ENCODE measurements at regions not wholly inside any gene's neighbourhood (a gene's known extent, or its start where the extent isn't known, plus 50 kb on each side); places are given as distances from the start of the nearest gene placed in this dataset.

DNA sequence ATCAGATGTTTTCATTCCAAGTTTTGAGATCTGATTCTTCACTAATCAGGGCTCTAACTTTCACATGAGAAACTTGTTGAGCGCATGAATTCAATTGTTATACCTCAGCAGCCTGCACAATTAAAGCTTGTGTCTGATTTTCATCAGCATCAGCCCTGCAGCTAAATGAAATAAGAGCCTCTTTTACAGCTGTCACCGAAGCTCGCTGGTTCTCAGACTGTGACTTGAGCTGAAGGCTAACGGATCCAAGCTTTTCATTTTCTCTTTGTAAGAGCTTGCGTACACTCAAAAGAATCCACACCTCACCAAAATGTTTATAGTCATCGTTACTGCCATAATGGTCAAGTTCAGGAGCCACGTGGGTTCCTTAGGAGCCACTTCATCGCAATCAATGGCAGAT, 65.5 kb upstream of the BEGAIN start:
- no peak overlapping the region for H3K4me3 ChIP-seq (ENCODE audit: low read depth, low read length)
- TF ChIP-seq, protein P1, sequence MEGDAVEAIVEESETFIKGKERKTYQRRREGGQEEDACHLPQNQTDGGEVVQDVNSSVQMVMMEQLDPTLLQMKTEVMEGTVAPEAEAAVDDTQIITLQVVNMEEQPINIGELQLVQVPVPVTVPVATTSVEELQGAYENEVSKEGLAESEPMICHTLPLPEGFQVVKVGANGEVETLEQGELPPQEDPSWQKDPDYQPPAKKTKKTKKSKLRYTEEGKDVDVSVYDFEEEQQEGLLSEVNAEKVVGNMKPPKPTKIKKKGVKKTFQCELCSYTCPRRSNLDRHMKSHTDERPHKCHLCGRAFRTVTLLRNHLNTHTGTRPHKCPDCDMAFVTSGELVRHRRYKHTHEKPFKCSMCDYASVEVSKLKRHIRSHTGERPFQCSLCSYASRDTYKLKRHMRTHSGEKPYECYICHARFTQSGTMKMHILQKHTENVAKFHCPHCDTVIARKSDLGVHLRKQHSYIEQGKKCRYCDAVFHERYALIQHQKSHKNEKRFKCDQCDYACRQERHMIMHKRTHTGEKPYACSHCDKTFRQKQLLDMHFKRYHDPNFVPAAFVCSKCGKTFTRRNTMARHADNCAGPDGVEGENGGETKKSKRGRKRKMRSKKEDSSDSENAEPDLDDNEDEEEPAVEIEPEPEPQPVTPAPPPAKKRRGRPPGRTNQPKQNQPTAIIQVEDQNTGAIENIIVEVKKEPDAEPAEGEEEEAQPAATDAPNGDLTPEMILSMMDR (IDR thresholded peaks at IDR 0.05; ENCODE audit: low read depth, low read length, missing control alignments), result no peak
- DNase-seq (ENCODE audit: low read depth), result no peak
- in situ Hi-C loops (cut with HindIII; ENCODE audit: low sequenced_read_pairs), result loop anchor here (10.0 kb wide), 1 partner anchor 248 kb away; no protein-coding TSS in a partner anchor

DNA sequence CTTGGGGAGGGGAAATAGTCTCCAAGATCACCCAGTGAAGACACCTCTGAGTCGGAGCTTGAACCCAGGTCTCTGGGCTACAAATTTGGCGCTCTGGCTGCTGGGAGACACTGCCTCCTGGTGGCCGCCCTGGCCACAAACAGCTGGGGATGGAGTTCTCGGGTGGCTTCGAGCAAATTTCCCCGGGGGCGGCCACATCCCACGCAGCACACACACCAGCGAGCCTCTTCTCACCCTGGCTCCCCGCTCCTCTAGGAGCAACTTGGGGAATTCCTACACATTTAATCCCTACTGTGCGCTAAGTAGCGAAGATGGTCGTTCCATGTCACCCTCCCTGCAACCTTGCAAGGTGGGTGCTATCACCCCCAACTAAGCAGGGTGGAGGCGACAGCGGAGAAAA, 66.2 kb upstream of the BEGAIN start:
- in situ Hi-C loops (cut with HindIII; ENCODE audit: low sequenced_read_pairs), result loop anchor here (10.0 kb wide), 1 partner anchor 249 kb away; no protein-coding TSS in a partner anchor
- TF ChIP-seq, protein P1 (IDR thresholded peaks at IDR 0.05; ENCODE audit: low read depth, low read length, missing control alignments), result peak; percentile 20
- H3K4me3 ChIP-seq (ENCODE audit: low read depth, low read length), result no peak overlapping the region
- DNase-seq (ENCODE audit: low read depth), result no peak

DNA sequence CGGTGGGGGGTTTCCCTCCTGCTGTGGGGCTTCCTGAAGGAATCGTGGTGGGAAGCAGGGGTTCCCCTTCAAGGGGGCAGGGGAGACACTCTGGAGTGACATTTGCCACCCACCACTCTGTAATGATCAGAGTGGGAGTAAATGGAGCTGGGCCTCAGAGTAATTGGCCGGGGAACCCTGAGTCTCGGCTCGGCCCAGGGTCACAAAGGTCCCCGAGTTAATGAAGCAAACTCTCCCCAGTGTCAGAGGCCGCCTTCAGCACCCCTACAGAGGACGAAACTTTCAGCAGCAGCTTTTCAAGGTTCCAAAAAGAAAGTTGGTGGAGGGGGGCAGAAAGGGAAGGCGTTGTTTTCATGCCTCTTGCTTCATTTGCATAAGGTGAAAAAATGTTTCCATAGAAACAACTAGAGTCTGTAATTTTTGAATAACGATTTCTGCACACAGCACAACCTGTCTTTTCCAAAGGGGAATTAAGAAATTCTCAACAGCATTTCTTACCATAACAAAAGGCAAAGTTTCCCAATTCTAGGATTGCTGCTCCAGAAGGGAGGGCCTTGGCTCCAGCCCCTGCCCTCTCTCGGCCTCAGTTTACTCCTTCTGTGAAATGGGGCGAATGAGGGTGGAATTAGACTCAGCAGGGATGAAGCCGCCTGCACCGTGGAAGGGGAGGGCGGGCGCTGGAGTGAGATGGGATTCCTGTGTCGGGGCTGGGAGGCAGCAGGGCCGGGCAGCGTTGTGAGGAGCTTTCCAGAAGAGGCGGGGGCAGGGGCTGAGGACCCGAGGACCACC, 67.0 kb upstream of the BEGAIN start:
- H3K4me3 ChIP-seq (ENCODE audit: low read depth, low read length), result no peak overlapping the region
- DNase-seq (ENCODE audit: low read depth), result no peak
- in situ Hi-C loops (cut with HindIII; ENCODE audit: low sequenced_read_pairs), result loop anchor here (10.0 kb wide), 1 partner anchor 249 kb away; no protein-coding TSS in a partner anchor
- TF ChIP-seq, protein P1 (IDR thresholded peaks at IDR 0.05; ENCODE audit: low read depth, low read length, missing control alignments), result no peak

DNA sequence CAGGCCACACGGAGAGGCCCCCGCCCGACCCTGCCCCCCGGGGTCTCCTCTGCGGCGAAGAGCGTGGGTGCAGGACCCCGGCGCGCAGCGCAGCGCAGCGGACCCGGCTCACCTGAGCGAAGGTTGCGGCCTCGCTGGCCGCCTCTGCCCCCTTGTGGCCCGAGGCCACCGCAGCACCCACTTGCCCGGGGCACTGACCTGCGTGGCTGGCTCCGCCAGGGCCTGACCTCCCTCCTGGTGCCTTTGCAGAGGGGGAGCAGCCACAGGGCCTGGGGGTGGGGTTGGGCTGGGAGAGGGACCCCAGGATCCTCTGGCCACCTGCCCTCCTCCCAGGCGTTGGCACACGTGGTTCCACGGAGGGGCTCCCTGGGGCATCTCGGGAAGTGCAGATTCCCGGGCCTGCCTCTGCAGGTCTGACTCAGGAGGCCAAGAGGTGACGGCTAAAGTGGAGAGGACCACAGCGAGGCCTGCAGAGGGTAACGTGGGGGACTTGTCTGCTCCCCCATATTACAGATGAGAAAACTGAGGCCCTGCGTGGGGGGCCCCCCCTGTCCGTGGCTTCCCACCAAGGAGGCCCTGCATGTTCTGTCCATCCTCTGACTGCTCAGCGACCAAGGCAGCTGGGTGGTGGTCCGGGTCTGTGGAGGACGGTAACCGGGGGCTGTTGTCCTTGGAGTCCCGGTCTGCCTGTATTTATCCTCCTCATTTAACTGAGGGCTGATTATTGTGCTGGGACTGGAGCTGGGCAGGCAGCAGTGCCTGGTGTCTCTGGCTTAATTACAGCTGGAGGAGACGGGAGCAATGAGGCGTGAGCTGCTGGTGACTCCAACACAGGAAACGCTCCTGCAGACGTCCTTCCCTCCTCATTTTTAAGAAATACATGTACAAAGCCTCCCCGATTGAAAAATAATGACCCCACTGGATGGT, 67.9 kb upstream of the BEGAIN start:
- in situ Hi-C loops (cut with HindIII; ENCODE audit: low sequenced_read_pairs), result loop anchor here (10.0 kb wide), 1 partner anchor 250 kb away; no protein-coding TSS in a partner anchor
- no peak for DNase-seq (ENCODE audit: low read depth)
- H3K4me3 ChIP-seq (ENCODE audit: low read depth, low read length), result no peak overlapping the region
- TF ChIP-seq, protein P1 (IDR thresholded peaks at IDR 0.05; ENCODE audit: low read depth, low read length, missing control alignments), result peak; percentile 61

DNA sequence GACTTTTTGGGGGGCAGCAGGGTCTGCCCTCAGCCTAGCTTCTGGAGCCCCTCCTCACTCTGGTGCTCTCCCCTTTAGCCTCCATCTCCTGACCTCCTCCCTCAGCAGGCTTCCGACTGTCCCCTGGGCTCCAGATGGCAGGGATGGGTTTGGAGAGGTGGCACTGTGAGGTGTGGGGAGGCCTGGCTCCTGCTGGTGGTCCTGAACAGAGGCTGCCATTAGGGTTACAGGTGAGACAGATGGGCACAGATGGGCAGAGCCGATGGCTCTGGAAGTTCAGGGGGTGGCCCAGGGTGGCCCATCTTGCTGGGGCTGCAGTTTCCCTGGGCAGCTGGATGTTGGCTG, 68.5 kb upstream of the BEGAIN start:
- DNase-seq (ENCODE audit: low read depth), result no peak
- in situ Hi-C loops (cut with HindIII; ENCODE audit: low sequenced_read_pairs), result loop anchor here (10.0 kb wide), 1 partner anchor 251 kb away; no protein-coding TSS in a partner anchor
- TF ChIP-seq, protein P1 (IDR thresholded peaks at IDR 0.05; ENCODE audit: low read depth, low read length, missing control alignments), result no peak
- no peak overlapping the region for H3K4me3 ChIP-seq (ENCODE audit: low read depth, low read length)

DNA sequence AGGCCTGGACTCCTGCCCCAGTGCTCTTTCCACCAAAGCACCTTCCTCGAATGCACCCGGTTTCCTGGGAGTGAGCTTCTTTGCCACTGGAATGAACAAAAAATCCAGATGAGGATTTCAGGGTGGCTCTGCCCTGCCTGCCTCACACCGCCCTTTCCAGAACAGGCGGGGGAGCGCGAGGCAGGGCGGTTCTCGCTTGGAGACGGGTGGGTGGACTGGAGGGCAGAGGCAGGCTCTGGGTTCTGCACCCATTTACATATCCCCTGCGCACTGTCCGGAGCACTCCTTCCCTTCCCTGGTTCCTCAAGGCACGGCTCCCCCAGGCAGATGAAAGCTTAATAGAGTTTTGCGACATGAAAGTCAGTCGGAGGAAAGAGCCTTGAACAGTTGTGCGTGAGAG, 69.7 kb upstream of the DLK1 start:
- DNase-seq (ENCODE audit: low read depth), result no peak
- in situ Hi-C loops (cut with HindIII; ENCODE audit: low sequenced_read_pairs), result loop anchor here (10.0 kb wide), 1 partner anchor 252 kb away; no protein-coding TSS in a partner anchor
- no peak overlapping the region for H3K4me3 ChIP-seq (ENCODE audit: low read depth, low read length)
- TF ChIP-seq, protein P1 (IDR thresholded peaks at IDR 0.05; ENCODE audit: low read depth, low read length, missing control alignments), result no peak

Data from astrocyte of the cerebellum (primary cell).